ENCODE measurements at regions not wholly inside any gene's neighbourhood (a gene's known extent, or its start where the extent isn't known, plus 50 kb on each side); places are given as distances from the start of the nearest gene placed in this dataset.
"Not testable (repeated sequence)": the region's sequence is repeated elsewhere in the genome, so short reads cannot be mapped to it uniquely, and the experiment has no call there.

DNA sequence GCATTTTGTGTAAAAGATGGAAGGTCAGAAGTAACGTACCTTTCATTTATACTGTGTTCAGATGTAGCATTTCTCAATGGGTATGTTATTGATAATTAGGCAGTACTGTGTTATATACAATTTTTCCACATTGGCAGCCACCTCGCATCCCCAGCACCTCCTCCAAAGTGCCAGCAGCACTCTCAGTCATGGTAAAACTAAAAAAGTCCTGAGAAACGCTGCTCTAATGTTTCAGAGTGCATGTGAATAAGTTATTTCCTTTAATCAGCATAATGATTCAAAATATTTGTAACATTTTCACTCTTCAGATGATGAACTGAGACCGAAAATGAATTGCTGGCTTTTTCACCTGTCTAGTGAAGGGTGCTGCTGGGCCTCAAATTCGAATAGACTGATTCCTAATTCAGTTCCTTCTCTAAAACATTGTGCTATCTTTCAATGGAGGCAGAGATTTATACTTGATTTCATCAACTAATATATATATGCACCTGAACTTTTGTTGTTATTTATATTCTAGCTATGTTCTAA is 79.9 kb upstream of the ANKRD55 start:
- DNase-seq, result no peak

DNA sequence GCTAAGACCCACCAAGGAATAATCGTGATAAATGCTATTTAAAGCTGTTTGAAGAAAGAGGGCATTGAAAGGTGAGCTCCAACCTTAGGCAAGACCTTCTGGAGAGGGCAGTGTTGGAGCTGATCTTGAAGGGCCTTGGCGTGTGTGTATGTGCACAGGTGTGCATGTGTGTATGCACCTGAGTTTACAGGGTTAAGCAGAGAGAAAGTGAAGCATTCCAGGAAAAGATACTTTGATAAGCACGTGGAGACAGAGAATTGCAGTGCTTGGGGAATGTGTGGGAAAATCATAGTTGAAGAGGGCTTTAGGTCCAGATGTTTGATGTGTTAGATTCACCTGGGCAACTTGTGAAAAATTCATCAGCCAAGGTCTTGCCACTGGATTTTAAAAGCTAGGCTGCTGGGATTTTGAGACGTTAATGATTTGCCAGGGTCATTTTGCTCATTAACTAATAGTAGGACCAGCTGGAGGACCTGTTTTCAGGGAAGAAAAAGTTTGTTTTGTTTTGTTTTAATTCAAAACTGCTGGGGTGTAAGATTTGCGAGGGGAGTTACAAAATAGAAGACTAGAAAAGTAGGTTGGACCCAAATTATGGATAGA is 78.3 kb upstream of the ANKRD55 start:
- DNase-seq, result no peak

DNA sequence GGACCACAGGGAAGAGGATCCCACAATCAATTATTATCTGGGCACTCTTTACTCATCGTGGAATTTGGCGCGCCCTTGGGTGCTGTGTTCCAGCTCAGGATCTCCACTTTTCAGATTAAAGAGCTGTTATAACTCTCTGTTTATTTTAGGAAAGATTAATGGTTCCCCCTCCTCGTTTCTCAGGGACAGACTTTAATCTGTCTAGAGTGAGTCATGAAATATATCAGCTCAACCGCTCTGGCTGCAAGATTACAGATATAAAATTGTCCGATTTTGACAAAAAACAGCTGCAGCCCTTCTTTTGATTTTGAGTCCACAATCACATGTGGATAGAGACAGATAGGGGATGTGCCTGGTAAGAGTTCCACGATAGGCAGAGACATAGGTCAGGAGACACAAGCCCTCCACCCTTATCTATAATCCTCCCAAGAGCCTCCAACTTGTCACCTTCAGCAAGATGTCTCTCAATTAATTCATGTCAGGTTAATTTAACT is 77.6 kb upstream of the ANKRD55 start:
- no peak for DNase-seq

DNA sequence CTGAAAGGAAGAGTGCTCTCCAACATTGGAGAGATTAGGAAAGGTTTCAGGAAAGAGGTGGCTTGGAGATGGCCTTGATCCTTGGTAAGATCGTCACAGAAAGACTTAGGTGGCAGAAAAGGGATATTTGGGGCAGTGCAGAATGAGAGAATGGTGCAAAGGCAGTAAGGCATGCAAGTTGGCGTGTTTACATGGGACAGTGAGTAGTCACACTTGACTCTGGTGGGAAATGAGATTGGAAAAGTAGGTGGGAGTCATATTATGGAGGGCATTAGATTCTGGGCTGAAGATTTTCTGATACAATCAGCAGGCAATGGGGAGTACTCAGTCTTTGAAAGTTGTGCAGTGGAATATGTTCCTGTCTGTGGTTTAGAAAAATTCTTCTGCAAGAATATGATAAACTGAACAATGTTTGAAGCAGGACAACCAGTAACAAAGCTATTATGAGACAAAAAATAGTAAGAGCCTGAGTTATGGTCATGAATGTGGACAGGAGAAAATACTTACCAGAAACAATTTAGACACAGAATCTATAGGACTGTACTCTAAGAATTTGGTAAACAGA is 76.2 kb upstream of the ANKRD55 start:
- DNase-seq, result no peak

GRCh38 chr5:56307714-56308333 is 74.7 kb upstream of the ANKRD55 start:
- no peak for DNase-seq

DNA sequence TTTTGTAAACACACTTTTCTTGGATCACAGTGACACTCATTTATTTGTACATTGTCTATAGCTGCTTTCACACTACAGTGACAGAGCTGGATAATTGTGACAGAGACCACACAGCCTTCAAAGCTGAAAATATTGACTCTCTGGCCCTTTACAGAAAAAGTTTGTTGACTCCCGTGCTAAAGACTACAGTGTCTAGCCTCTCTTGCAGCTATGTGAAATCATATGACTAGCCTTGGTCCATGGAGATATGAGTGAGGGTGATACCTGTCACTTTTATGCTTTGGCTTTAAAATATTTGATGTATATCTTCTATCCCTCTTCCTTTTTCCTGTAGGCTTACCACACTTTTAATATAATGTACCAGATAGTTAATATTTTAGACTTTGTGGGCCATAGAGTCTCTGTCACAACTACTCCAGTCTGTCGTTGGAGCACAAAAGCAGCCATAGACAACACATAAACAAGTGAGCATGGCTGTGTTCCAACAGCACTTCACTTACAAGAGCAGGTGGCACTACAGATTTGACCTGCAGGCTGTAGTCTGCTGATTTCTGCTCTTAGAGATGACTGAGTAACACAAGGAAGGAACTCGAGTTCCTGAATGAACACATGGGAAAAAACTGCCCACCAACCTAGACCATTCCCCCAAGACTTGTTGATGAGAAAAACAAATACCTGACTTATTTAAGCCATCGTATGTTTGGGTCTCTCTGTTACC is 73.5 kb upstream of the ANKRD55 start:
- no peak for DNase-seq

DNA sequence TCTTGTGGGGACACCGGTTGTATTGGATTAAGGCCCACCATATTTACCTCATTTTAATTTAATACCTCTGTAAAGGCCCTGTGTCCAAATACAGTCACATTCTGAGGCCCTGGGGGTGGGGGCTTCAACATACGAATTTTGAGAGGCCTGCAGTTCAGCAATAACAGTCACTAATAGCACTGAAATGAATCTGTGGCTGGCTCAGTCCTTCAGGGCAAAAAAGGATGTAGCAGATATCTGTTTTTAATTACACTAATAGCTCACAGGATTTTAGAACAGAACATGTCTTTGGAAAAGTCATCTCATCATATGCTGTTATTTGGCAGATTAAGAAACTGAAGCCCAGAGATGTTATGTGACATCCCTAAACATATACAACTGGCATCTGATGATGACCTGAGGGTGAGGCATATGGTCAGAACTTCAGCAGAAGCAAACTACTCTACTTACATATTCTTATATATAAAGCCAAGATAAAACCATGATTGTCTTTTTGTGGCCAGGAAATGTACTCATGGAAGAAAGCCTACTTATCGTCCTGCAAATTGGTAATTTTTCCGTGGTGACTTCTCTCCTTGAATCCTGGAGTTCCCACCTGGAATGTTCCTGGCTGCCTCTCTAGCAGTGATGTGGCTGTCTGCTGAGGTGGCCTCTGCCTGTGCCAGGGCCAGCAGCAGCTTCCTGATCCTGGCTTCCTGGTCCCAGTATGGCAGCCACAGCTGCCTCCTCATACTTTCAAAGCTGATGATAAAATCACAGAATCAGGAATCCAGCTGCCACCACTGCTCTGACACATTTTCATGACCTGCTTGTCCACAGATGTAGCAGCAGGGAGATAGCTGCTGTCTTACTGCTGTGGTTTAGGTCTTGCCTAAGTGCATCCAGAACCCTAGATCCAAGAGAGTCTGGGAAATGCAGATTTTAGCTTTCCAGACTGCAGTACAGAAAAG is 72.1 kb upstream of the ANKRD55 start:
- no peak for DNase-seq

DNA sequence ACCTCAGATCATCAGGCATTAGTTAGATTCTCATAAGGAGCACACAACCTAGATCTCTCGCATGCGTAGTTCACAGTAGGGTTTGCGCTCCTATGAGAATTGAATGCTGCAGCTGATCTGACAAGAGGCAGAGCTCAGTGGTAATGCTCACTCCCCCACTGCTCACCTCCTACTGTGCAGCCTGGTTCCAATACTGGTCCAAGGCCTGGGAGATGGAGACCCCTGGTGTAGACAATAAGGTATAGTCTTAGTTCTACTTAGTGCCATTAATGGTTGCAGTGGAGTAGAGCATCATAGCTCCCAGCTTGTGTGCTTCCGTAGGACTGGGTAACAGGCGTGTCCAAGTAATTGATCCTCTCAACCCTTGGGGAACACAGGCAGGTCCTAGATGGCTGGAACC is 70.4 kb upstream of the ANKRD55 start:
- DNase-seq, result no peak

DNA sequence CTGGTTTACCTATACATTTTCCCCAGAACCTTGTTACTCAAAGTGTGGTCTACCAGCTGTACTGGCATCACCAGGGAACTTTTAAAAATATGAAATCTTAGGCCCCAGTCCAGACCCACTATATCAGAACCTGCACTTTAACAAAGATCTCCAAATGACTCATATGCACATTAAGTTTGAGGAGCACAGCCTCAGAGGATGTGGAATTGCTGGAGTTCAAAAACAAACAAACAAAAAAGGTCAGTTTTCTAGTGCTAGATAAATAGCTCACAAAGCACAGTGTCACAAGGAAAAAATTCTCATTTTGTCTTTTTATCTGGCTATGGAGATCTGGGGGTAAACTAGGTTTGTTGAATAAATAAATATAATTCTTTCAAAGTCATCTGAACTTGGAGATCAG is 68.9 kb upstream of the ANKRD55 start:
- DNase-seq, result no peak

DNA sequence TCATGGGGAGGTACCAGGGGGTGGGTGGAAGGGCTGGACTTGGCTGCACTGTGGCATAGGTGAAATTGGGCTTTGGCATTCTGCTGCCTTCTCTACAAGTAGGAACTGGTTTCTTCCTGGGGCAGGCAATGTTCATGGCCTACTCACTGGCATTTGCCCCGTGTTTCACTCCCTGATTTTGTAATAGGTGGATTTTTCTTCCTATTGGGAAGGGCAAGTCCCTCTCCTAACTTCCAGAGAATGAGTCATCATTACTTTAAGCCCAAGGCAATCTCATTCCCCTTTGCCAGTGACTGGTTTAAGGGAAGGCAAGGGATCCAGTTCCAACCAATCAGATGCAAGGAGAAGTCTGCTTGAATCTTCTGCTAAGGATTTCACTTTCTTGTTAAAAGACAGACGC is 67.9 kb upstream of the ANKRD55 start:
- no peak for DNase-seq

DNA sequence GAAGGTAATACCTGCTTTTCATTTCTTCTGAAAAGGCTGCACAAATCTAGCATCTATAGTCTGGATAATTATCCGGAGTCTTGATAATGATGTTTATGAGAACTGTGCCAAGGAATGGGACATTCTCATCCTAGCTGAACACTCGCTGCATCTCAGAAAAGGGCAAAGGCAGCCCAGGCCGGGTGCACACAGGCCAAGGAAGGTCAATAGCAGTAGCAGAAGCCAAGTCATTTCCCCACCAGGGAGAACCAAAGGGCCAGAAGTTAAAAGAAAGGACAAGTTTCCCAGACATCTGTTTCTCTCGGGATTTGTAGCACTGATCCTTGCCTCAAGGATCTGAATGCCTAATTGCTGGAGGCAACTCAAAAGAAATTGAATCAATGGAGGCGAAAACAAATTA is 66.1 kb upstream of the ANKRD55 start:
- no peak for DNase-seq

- no peak for DNase-seq
Observed at GRCh38 chr5:56298336-56299090, 65.4 kb upstream of the ANKRD55 start.

DNA sequence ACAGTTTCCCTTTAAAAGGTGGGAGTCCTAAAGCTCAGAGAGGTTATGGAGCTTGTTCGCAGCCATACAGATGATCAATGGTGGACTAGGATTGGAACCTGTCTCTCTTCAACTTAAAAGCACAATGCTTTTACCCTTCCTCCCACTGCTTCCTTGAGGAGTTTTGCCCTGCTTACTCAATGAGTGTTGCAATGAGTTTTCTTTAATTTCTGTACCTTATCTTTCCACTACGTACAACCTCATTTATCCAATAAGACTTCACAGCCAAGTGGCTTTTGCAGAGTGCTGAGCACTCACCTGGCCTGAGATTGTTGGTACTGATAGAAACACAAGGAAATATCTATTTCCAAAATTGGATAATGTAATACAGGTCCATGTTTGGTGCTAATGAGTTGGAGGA is 64.7 kb upstream of the ANKRD55 start:
- no peak for DNase-seq

- not testable (repeated sequence) for DNase-seq
Observed at GRCh38 chr5:56295311-56295710, 62.2 kb upstream of the ANKRD55 start.

DNA sequence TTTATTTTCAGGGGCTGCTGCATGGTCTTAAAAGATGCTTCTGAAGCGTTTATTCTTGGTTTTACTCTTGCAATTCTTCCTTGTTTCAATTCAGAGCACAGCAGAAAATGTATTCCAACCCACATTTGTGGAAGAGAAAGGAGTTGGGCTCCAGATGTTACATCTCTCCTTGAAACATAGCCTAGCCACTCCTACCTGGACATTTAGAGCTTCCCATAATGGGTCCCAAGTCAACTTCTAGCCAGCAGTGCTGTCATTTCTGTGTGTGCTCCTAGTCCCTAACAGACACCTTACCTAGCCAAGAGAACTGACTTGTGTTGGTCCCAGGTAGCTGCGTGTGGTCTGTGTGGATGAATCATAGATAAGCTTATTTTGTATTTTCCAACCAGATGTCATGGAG is 61.2 kb upstream of the ANKRD55 start:
- DNase-seq, result no peak

- DNase-seq, result not testable (repeated sequence)
Observed at GRCh38 chr5:56292874-56293273, 59.7 kb upstream of the ANKRD55 start.

DNA sequence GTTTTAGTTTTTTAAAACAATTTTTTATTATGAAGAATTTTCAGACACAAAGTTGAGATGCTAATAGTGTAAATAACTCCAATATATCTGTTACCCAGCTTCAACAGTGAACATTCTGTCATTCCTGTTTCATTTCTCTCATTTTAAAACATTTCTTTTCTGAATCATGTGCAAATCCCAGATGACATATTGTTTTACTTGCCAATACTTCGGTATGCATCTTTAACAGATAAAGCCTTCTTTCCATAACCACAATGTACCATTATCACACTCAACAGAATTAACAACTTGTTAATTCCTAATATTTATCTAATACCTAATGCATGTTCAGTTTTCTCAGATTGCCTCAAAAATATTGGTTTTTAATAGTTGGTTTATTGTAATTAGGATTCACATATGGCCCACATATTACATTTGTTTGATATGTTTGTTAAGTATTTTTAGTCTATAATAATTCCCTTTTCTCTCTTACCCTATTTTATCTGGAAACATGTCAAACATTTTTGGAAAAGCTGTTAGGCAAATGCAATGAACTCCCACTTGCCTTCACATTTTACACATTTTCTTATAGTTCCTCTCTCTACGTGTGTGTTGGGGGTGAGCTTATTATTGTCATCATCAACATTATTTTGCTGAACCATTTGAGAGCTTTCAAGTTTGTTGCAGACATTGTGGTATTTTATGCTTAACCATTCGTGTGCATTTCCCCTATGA is 58.7 kb upstream of the ANKRD55 start:
- DNase-seq, result no peak

DNA sequence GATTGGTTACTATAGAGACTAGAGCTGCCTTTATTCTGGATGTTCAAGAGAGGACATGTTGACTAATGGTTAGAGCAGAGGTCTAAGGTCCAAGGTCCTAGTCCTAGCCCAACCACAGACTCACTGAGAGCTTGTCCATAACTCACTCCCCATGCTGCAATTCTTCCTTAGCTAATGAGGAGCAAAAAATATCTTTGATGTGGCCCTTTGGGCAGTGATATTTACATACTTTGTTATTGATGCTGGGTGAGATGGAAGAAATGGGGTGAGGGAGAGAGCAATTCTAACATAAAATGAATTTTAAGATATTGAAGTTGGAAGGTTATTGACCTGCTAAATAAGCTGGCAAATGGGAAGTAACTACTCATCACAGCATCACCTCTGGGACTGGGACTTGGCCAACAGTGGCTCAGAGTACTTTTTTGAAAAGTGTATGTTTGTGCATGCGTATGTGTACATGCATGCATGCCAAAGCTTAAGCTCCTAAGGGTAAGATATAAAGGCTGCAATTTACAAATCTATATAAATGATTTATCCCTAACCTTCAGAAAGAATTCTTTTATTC is 58.0 kb upstream of the ANKRD55 start:
- no peak for DNase-seq

DNA sequence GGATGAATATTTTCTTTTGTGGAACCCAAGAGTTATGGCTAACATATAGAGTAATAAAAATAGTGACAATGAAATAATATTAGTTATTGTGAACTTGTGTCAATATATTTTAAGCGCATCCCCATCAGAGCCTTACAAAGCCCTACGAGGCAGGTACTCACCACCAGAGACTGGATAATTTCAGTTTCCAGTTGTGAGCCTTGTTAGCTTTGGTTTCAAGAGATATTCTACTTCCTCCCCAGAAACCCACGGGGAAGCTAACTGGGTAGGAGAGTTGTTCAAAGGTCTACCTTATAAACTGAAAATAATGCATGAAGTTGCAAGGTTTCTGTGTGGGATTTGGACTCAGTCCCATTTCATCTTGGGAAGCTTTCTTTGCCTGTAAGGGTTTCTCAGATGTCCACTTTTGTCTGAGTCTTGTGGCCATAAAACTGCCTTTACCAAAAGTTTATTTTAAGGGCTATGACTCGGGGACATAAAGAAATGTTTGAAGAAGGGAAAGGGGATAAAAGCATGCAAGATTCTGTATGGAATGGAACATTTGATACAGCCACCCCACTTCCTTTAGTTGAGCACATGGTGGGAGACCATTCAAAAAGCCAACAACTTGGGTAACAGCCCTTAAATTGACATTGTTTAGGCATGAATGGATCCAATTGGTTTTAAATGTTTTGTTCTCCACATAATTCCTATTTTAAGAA is 57.4 kb upstream of the ANKRD55 start:
- DNase-seq, result no peak

- DNase-seq, result no peak
Observed at GRCh38 chr5:56289602-56289987, 56.5 kb upstream of the ANKRD55 start.
